ENCODE measurements at regions not wholly inside any gene's neighbourhood (a gene's known extent, or its start where the extent isn't known, plus 50 kb on each side); places are given as distances from the start of the nearest gene placed in this dataset.

DNA sequence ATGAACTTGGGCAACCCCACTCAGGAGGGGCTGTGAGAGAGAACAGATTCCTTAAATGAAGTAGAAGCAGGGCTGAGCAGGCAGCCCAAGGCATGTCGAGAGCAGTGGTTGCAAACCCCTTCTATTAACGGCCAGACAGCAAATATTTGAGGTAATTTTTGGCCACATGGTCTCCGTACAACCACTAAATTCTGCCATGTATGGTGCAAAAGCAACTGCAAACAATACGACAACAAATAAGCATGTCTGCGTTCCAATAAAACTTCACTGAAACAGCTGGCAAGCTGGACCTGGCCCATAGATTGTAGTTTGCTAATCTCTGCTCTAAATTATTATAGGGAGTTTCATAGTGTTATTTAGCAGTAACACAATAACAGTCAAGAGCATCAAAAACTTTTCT lies 217.0 kb upstream of the ZNF521 start:
- ChIA-PET RAD21 (ENCODE audit: low non-redundant PET in 1 of 2, low total read pairs in 2 of 2, uncharacterized antibody in 2 of 2, unreplicated experiment in 2 of 2) (no interaction called here), POLR2A (no interaction called here), CTCF (no interaction called here)
- no peak overlapping the region for H2AFZ ChIP-seq (ENCODE audit: low read depth, low read length, poor library complexity, severe bottlenecking)
- H3K9ac ChIP-seq (ENCODE audit: low read length), result no peak overlapping the region
- no peak overlapping the region for H3K4me3 ChIP-seq (replicated peaks in 1 of 2; ENCODE audit: low read depth in 1 of 2, low read length in 2 of 2)
- BruUV-seq (replicated peaks), result no TSS peak
- TF ChIP-seq EGR1 (IDR thresholded peaks at IDR 0.05; ENCODE audit: low read depth) (no peak), ZNF274 (IDR thresholded peaks at IDR 0.05; ENCODE audit: low read depth, low read length) (no peak), CBX3 (IDR thresholded peaks at IDR 0.05; ENCODE audit: low read depth) (no peak), SIN3A (IDR thresholded peaks at IDR 0.05; ENCODE audit: low read depth) (no peak), POLR2A (IDR thresholded peaks at IDR 0.05; ENCODE audit: borderline replicate concordance, extremely low read depth, insufficient read depth, insufficient read length) (no peak), FOSL1 (IDR thresholded peaks at IDR 0.05; ENCODE audit: low read depth) (no peak), ZFX (IDR thresholded peaks at IDR 0.05) (no peak), EZH2 (IDR thresholded peaks at IDR 0.05) (no peak), JUND (IDR thresholded peaks at IDR 0.05) (no peak), POLR2AphosphoS5 (IDR thresholded peaks at IDR 0.05; ENCODE audit: low read depth, low read length) (no peak), EZH2phosphoT487 (IDR thresholded peaks at IDR 0.05; ENCODE audit: borderline replicate concordance) (no peak), TCF7L2 (IDR thresholded peaks at IDR 0.05; ENCODE audit: borderline replicate concordance, extremely low read depth, insufficient read depth, insufficient read length) (no peak)
- TF ChIP-seq, protein P1, sequence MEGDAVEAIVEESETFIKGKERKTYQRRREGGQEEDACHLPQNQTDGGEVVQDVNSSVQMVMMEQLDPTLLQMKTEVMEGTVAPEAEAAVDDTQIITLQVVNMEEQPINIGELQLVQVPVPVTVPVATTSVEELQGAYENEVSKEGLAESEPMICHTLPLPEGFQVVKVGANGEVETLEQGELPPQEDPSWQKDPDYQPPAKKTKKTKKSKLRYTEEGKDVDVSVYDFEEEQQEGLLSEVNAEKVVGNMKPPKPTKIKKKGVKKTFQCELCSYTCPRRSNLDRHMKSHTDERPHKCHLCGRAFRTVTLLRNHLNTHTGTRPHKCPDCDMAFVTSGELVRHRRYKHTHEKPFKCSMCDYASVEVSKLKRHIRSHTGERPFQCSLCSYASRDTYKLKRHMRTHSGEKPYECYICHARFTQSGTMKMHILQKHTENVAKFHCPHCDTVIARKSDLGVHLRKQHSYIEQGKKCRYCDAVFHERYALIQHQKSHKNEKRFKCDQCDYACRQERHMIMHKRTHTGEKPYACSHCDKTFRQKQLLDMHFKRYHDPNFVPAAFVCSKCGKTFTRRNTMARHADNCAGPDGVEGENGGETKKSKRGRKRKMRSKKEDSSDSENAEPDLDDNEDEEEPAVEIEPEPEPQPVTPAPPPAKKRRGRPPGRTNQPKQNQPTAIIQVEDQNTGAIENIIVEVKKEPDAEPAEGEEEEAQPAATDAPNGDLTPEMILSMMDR (IDR thresholded peaks at IDR 0.05 in 2 of 3, conservative IDR thresholded peaks at IDR 0.05 in 1 of 3; ENCODE audit: borderline replicate concordance in 1 of 3, insufficient read depth in 1 of 3, low read depth in 2 of 3, low read length in 2 of 3), result no peak
- TF ChIP-seq, protein P2, sequence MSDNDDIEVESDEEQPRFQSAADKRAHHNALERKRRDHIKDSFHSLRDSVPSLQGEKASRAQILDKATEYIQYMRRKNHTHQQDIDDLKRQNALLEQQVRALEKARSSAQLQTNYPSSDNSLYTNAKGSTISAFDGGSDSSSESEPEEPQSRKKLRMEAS (IDR thresholded peaks at IDR 0.05), result no peak
- TF ChIP-seq, protein P3, sequence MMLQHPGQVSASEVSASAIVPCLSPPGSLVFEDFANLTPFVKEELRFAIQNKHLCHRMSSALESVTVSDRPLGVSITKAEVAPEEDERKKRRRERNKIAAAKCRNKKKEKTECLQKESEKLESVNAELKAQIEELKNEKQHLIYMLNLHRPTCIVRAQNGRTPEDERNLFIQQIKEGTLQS (IDR thresholded peaks at IDR 0.05), result no peak
- TF ChIP-seq, protein P4, sequence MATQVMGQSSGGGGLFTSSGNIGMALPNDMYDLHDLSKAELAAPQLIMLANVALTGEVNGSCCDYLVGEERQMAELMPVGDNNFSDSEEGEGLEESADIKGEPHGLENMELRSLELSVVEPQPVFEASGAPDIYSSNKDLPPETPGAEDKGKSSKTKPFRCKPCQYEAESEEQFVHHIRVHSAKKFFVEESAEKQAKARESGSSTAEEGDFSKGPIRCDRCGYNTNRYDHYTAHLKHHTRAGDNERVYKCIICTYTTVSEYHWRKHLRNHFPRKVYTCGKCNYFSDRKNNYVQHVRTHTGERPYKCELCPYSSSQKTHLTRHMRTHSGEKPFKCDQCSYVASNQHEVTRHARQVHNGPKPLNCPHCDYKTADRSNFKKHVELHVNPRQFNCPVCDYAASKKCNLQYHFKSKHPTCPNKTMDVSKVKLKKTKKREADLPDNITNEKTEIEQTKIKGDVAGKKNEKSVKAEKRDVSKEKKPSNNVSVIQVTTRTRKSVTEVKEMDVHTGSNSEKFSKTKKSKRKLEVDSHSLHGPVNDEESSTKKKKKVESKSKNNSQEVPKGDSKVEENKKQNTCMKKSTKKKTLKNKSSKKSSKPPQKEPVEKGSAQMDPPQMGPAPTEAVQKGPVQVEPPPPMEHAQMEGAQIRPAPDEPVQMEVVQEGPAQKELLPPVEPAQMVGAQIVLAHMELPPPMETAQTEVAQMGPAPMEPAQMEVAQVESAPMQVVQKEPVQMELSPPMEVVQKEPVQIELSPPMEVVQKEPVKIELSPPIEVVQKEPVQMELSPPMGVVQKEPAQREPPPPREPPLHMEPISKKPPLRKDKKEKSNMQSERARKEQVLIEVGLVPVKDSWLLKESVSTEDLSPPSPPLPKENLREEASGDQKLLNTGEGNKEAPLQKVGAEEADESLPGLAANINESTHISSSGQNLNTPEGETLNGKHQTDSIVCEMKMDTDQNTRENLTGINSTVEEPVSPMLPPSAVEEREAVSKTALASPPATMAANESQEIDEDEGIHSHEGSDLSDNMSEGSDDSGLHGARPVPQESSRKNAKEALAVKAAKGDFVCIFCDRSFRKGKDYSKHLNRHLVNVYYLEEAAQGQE (IDR thresholded peaks at IDR 0.05; ENCODE audit: low read depth), result no peak
- no peaks in the 10 kb centered on the region for H3K4me1 ChIP-seq (ENCODE audit: control insufficient read depth in 1 of 2, insufficient read depth in 2 of 2, low read length in 2 of 2)
- no peak overlapping the region for H3K4me2 ChIP-seq (ENCODE audit: low read length)
- no peaks in the 10 kb centered on the region for H3K9me2 ChIP-seq (ENCODE audit: insufficient read depth)
- DNase-seq (ENCODE audit: low read depth, low spot score) (no peak), ATAC-seq (no peak)
- H3K36me3 ChIP-seq (ENCODE audit: control insufficient read depth in 1 of 2, insufficient read depth in 2 of 2, low read length in 2 of 2), result no peaks in the 10 kb centered on the region
- intact Hi-C loops (cut with micrococcal nuclease), result loop anchor here (10.0 kb wide), 1 partner anchor 266 kb away; no protein-coding TSS in a partner anchor
- H3K9me3 ChIP-seq (ENCODE audit: control insufficient read depth in 1 of 2, insufficient read depth in 1 of 2, low read depth in 1 of 2, low read length in 2 of 2), result no peaks in the 10 kb centered on the region
- no peaks in the 10 kb centered on the region for H3K27me3 ChIP-seq (ENCODE audit: insufficient read depth, low read length)
- H3K79me2 ChIP-seq (ENCODE audit: insufficient read depth, low read length), result no peaks in the 10 kb centered on the region
- H4K20me1 ChIP-seq (ENCODE audit: insufficient read depth), result no peaks in the 10 kb centered on the region
- no peak overlapping the region for H3K27ac ChIP-seq (ENCODE audit: low read depth, low read length)

All from HCT116 (cell line).